ENCODE measurements at regions not wholly inside any gene's neighbourhood (a gene's known extent, or its start where the extent isn't known, plus 50 kb on each side); places are given as distances from the start of the nearest gene placed in this dataset.
"Not testable (repeated sequence)": the region's sequence is repeated elsewhere in the genome, so short reads cannot be mapped to it uniquely, and the experiment has no call there.

GRCh38 chr5:51104556-51104955 is 278.7 kb upstream of the ISL1 start:
- Histone ChIP-seq H3K9ac (ENCODE audit: low read length) (no peak overlapping the region), H3K27me3 (ENCODE audit: control insufficient read depth, insufficient read depth, low read length) (no peaks in the 10 kb centered on the region), H3K9me3 (ENCODE audit: control insufficient read depth, insufficient read depth, low read depth, low read length) (no peaks in the 10 kb centered on the region), H3K27ac (ENCODE audit: low read depth, low read length) (no peak overlapping the region), H3K4me1 (ENCODE audit: control insufficient read depth, insufficient read depth, low read length) (no peaks in the 10 kb centered on the region), H3K4me3 (ENCODE audit: low read depth, low read length) (no peak overlapping the region), H3K36me3 (ENCODE audit: control insufficient read depth, insufficient read depth, low read length) (no peaks in the 10 kb centered on the region)

DNA sequence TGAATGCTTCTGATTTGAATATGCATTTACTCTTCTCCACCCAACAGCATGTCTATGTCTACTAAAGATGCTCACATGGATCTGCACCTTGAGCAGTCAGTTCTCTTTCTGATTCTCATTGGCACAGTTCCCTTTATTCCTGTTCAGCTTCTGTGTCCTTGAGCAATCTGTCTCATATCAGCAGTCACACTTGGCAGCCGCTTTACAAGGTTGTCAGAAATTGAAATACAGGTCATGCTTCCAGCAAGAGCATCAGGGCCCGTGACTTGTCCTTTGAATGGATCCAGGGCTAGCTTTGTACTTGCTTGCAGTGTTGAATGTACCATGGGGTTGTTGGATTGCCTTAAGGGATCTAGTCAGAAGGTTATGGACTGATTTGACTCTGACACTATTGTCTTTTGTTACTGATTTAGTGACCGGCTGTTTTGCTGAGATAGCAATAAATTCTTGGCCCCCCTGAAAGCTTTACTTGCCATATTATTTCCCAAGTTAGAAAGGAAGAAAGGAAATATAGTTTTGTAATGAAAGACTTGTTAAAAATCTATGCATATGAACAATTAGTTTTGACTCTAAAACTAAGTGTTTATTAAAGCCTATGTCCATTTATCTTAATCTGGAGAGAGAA is 273.4 kb upstream of the ISL1 start:
- no peaks in the 10 kb centered on the region for H3K4me1 ChIP-seq (ENCODE audit: control insufficient read depth, insufficient read depth, low read length)
- no peak overlapping the region for H3K27ac ChIP-seq (ENCODE audit: low read depth, low read length)
- H3K4me3 ChIP-seq (ENCODE audit: low read depth, low read length): no peak overlapping the region
- H3K36me3 ChIP-seq (ENCODE audit: control insufficient read depth, insufficient read depth, low read length): no peaks in the 10 kb centered on the region
- H3K9me3 ChIP-seq (ENCODE audit: control insufficient read depth, insufficient read depth, low read depth, low read length): no peaks in the 10 kb centered on the region
- no peaks in the 10 kb centered on the region for H3K27me3 ChIP-seq (ENCODE audit: control insufficient read depth, insufficient read depth, low read length)
- H3K9ac ChIP-seq (ENCODE audit: low read length): no peak overlapping the region

DNA sequence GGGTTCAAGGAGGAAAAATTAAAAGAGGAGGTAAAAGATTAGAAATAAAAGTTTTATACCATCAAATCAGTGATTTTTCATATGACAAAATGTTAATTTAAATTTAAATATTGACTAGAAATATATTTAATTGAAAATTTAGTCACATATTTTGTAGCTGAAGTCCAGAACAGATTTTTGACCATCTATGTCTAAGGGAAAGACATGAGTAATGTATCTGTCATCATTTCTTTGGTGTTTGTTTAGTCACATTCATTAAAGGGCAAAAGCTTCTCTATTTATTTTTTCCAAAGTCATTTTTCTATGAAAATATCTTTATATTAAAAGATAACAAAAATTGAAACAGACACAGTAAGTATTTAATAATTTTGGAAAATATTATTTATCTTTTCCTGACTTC is 252.0 kb upstream of the ISL1 start:
- no peaks in the 10 kb centered on the region for H3K9me3 ChIP-seq (ENCODE audit: control insufficient read depth, insufficient read depth, low read depth, low read length)
- no peak overlapping the region for H3K27ac ChIP-seq (ENCODE audit: low read depth, low read length)
- no peaks in the 10 kb centered on the region for H3K27me3 ChIP-seq (ENCODE audit: control insufficient read depth, insufficient read depth, low read length)
- H3K9ac ChIP-seq (ENCODE audit: low read length): no peak overlapping the region
- no peaks in the 10 kb centered on the region for H3K36me3 ChIP-seq (ENCODE audit: control insufficient read depth, insufficient read depth, low read length)
- no peak overlapping the region for H3K4me3 ChIP-seq (ENCODE audit: low read depth, low read length)
- H3K4me1 ChIP-seq (ENCODE audit: control insufficient read depth, insufficient read depth, low read length): no peaks in the 10 kb centered on the region

DNA sequence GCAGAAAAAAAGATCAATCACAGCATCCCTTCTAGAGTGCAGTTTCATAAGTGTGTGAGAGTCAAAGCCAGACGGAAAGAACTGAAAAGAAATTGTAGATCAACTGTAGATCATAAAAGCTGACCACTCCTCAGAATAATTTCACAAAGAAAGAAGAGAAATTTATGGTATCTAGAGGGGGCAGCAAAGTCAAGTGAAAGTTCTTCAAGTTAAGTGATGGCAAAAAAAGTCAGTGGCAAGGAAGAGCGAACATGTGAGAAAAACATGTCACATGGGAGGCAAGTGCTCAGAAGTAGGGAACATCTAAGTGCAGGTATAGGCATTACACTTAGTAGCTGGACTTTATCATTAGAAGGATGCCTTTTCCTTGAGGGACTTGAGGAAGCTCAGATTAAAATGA is 245.1 kb upstream of the ISL1 start:
- no peak overlapping the region for H3K9ac ChIP-seq (ENCODE audit: low read length)
- no peaks in the 10 kb centered on the region for H3K4me1 ChIP-seq (ENCODE audit: control insufficient read depth, insufficient read depth, low read length)
- H3K27ac ChIP-seq (ENCODE audit: low read depth, low read length): no peak overlapping the region
- no peak overlapping the region for H3K4me3 ChIP-seq (ENCODE audit: low read depth, low read length)
- no peaks in the 10 kb centered on the region for H3K36me3 ChIP-seq (ENCODE audit: control insufficient read depth, insufficient read depth, low read length)
- H3K9me3 ChIP-seq (ENCODE audit: control insufficient read depth, insufficient read depth, low read depth, low read length): no peaks in the 10 kb centered on the region
- no peaks in the 10 kb centered on the region for H3K27me3 ChIP-seq (ENCODE audit: control insufficient read depth, insufficient read depth, low read length)

DNA sequence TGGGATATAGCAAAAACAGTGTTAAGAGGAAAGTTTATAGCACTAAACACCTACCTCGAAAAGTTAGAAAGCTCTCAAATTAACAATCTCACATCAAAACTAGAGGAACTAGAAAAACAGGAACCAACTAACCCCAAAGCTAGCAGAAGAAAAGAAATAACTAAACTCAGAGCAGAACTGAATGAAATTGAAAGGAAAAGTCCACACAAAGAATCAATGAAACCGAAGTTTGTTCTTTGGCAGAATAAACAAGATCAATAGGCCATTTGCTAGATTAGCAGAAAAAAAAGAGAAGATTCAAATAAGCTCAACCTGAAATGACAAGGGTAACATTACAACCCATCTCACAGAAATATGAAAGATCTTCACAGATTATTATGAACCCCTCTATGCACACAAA is 234.8 kb upstream of the ISL1 start:
- H3K4me3 ChIP-seq (ENCODE audit: low read depth, low read length): no peak overlapping the region
- H3K27me3 ChIP-seq (ENCODE audit: control insufficient read depth, insufficient read depth, low read length): no peaks in the 10 kb centered on the region
- no peak overlapping the region for H3K9ac ChIP-seq (ENCODE audit: low read length)
- H3K9me3 ChIP-seq (ENCODE audit: control insufficient read depth, insufficient read depth, low read depth, low read length): no peaks in the 10 kb centered on the region
- H3K4me1 ChIP-seq (ENCODE audit: control insufficient read depth, insufficient read depth, low read length): no peaks in the 10 kb centered on the region
- H3K27ac ChIP-seq (ENCODE audit: low read depth, low read length): no peak overlapping the region
- H3K36me3 ChIP-seq (ENCODE audit: control insufficient read depth, insufficient read depth, low read length): no peaks in the 10 kb centered on the region

DNA sequence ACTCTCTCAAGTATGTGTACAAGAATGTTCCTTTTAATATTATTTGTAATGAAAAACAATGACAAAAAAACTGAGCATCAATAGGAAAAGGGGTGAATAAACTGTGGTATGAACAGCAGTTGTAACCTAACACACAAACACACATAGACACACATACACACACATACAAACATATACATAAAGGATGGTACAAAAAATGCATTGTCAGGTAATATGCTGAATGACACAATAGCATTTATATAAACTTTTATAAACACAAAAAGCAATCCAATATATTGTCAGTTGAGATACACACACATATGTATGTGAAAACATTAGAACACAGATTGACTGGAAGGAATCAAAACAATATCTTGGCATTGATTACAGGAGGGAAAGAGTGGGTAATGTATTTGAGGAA is 227.0 kb upstream of the ISL1 start:
- H3K9me3 ChIP-seq (ENCODE audit: control insufficient read depth, insufficient read depth, low read depth, low read length): no peaks in the 10 kb centered on the region; the same call in 1 of the 2 replicates
- H3K27me3 ChIP-seq (ENCODE audit: control insufficient read depth, insufficient read depth, low read length): no peaks in the 10 kb centered on the region
- no peaks in the 10 kb centered on the region for H3K36me3 ChIP-seq (ENCODE audit: control insufficient read depth, insufficient read depth, low read length)
- H3K9ac ChIP-seq (ENCODE audit: low read length): no peak overlapping the region
- H3K4me1 ChIP-seq (ENCODE audit: control insufficient read depth, insufficient read depth, low read length): peaks cover 5% of the 10 kb centered on the region; the same call in 1 of the 2 replicates
- H3K27ac ChIP-seq (ENCODE audit: low read depth, low read length): no peak overlapping the region
- no peak overlapping the region for H3K4me3 ChIP-seq (ENCODE audit: low read depth, low read length)

GRCh38 chr5:51156838-51157237 is 226.4 kb upstream of the ISL1 start:
- H3K9me3 ChIP-seq (ENCODE audit: control insufficient read depth, insufficient read depth, low read depth, low read length): peaks cover 1% of the 10 kb centered on the region; the same call in 1 of the 2 replicates

GRCh38 chr5:51159164-51159563 is 224.1 kb upstream of the ISL1 start:
- Histone ChIP-seq H3K27me3 (ENCODE audit: control insufficient read depth, insufficient read depth, low read length) (no peaks in the 10 kb centered on the region), H3K27ac (ENCODE audit: low read depth, low read length) (no peak overlapping the region), H3K9me3 (ENCODE audit: control insufficient read depth, insufficient read depth, low read depth, low read length) (peaks cover 9% of the 10 kb centered on the region; the same call in 1 of the 2 replicates), H3K4me3 (ENCODE audit: low read depth, low read length) (no peak overlapping the region), H3K4me1 (ENCODE audit: control insufficient read depth, insufficient read depth, low read length) (peaks cover 5% of the 10 kb centered on the region; the same call in 1 of the 2 replicates), H3K9ac (ENCODE audit: low read length) (no peak overlapping the region), H3K36me3 (ENCODE audit: control insufficient read depth, insufficient read depth, low read length) (no peaks in the 10 kb centered on the region)

More at GRCh38 chr5:51156838-51157237, 226.4 kb upstream of the ISL1 start:
- Histone ChIP-seq H3K27me3 (ENCODE audit: control insufficient read depth, insufficient read depth, low read length) (no peaks in the 10 kb centered on the region), H3K9ac (ENCODE audit: low read length) (no peak overlapping the region), H3K36me3 (ENCODE audit: control insufficient read depth, insufficient read depth, low read length) (no peaks in the 10 kb centered on the region), H3K4me3 (ENCODE audit: low read depth, low read length) (no peak overlapping the region), H3K4me1 (ENCODE audit: control insufficient read depth, insufficient read depth, low read length) (peaks cover 5% of the 10 kb centered on the region; the same call in 1 of the 2 replicates), H3K27ac (ENCODE audit: low read depth, low read length) (no peak overlapping the region)

- Histone ChIP-seq H3K4me3 (ENCODE audit: low read depth, low read length) (no peak overlapping the region), H3K27ac (ENCODE audit: low read depth, low read length) (no peak overlapping the region), H3K36me3 (ENCODE audit: control insufficient read depth, insufficient read depth, low read length) (no peaks in the 10 kb centered on the region), H3K9me3 (ENCODE audit: control insufficient read depth, insufficient read depth, low read depth, low read length) (peaks cover 9% of the 10 kb centered on the region; the same call in 1 of the 2 replicates), H3K4me1 (ENCODE audit: control insufficient read depth, insufficient read depth, low read length) (peaks cover 5% of the 10 kb centered on the region; the same call in 1 of the 2 replicates), H3K9ac (ENCODE audit: low read length) (no peak overlapping the region), H3K27me3 (ENCODE audit: control insufficient read depth, insufficient read depth, low read length) (no peaks in the 10 kb centered on the region)
Observed at GRCh38 chr5:51159606-51160005, 223.6 kb upstream of the ISL1 start.

DNA sequence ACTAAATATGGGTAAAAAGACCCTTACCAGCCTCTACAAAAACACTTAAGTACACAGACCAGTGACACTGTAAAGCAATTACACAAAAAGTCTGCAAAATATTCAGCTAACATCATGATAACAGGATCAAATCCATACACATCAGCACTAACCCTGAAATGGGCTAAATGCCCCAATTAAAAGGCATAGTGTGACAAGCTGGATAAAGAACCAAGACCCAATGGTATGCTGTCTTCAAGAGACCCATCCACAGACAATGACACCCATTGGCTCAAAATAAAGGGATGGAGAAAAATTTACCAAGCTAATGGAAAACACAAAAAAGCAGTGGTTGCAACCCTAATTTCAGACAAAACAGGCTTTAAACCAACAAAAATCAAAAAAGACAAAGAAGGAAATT is 221.0 kb upstream of the ISL1 start:
- Histone ChIP-seq H3K4me1 (ENCODE audit: control insufficient read depth, insufficient read depth, low read length) (peaks cover under 1% of the 10 kb centered on the region; the same call in 1 of the 2 replicates), H3K9me3 (ENCODE audit: control insufficient read depth, insufficient read depth, low read depth, low read length) (peaks cover 9% of the 10 kb centered on the region; the same call in 1 of the 2 replicates), H3K27me3 (ENCODE audit: control insufficient read depth, insufficient read depth, low read length) (no peaks in the 10 kb centered on the region), H3K9ac (ENCODE audit: low read length) (no peak overlapping the region), H3K27ac (ENCODE audit: low read depth, low read length) (no peak overlapping the region), H3K4me3 (ENCODE audit: low read depth, low read length) (no peak overlapping the region), H3K36me3 (ENCODE audit: control insufficient read depth, insufficient read depth, low read length) (no peaks in the 10 kb centered on the region)

DNA sequence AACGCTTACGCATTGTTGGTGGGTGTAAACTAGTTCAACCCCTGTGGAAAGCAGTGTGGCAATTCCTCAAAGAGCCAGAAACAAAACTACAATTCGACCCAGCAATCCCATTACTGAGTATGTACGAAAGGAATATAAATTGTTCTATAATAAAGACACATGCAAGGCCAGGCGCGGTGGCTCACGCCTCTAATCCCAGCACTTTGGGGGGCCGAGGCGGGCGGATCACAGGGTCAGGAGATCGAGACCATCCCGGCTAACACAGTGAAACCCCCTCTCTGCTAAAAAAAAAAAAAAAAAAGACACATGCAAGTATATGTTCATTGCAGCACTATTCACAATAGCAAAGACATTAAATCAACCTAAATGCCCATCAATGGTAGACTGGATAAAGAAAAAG is 217.6 kb upstream of the ISL1 start:
- not testable (repeated sequence) for H3K36me3 ChIP-seq (ENCODE audit: control insufficient read depth, insufficient read depth, low read length); H3K9me3 ChIP-seq (ENCODE audit: control insufficient read depth, insufficient read depth, low read depth, low read length); H3K27me3 ChIP-seq (ENCODE audit: control insufficient read depth, insufficient read depth, low read length)

More for the DNA sequence above, 217.6 kb upstream of the ISL1 start:
- H3K4me1 ChIP-seq (ENCODE audit: control insufficient read depth, insufficient read depth, low read length); H3K4me3 ChIP-seq (ENCODE audit: low read depth, low read length); H3K27ac ChIP-seq (ENCODE audit: low read depth, low read length); H3K9ac ChIP-seq (ENCODE audit: low read length): not testable (repeated sequence)
